Effector memory CD4-positive, alpha-beta T cell (primary cell): ENCODE measurements at regions not wholly inside any gene's neighbourhood (a gene's known extent, or its start where the extent isn't known, plus 50 kb on each side); places are given as distances from the start of the nearest gene placed in this dataset.
"Not testable (repeated sequence)": the region's sequence is repeated elsewhere in the genome, so short reads cannot be mapped to it uniquely, and the experiment has no call there.

ENCODE experiments used
- DNase-seq, 3 donors: peaks; one replicate each; pipeline ENCODE4 v3.0.0-alpha.2; 2020
- H3K27ac ChIP-seq: 2 replicates; pipeline ENCODE4 v1.7.0; 2013; ENCODE audit warnings: mild to moderate bottlenecking, low read length, moderate library complexity; ENCODE audit not compliant: insufficient read depth, poor library complexity, severe bottlenecking
- H3K27me3 ChIP-seq: replicated peaks from 2 replicates; pipeline ENCODE4 v1.7.0; 2013; ENCODE audit warnings: mild to moderate bottlenecking, low read length; ENCODE audit not compliant: insufficient read depth, control insufficient read depth, poor library complexity, severe bottlenecking
- H3K36me3 ChIP-seq: 2 replicates; pipeline ENCODE4 v1.7.0; 2013; ENCODE audit warnings: mild to moderate bottlenecking, low read length, moderate library complexity; ENCODE audit not compliant: control insufficient read depth, insufficient read depth
- H3K4me1 ChIP-seq: 2 replicates; pipeline ENCODE4 v1.7.0; 2013; ENCODE audit warnings: low read length, mild to moderate bottlenecking; ENCODE audit not compliant: control insufficient read depth, insufficient read depth, poor library complexity, severe bottlenecking
- H3K4me3 ChIP-seq: 2 replicates; pipeline ENCODE4 v1.7.0; 2013; ENCODE audit warnings: low read length, low read depth, mild to moderate bottlenecking; ENCODE audit not compliant: insufficient read depth, poor library complexity, severe bottlenecking
- H3K9me3 ChIP-seq: 2 replicates; pipeline ENCODE4 v1.7.0; 2013; ENCODE audit warnings: mild to moderate bottlenecking, low read length, moderate library complexity; ENCODE audit not compliant: control insufficient read depth

DNA sequence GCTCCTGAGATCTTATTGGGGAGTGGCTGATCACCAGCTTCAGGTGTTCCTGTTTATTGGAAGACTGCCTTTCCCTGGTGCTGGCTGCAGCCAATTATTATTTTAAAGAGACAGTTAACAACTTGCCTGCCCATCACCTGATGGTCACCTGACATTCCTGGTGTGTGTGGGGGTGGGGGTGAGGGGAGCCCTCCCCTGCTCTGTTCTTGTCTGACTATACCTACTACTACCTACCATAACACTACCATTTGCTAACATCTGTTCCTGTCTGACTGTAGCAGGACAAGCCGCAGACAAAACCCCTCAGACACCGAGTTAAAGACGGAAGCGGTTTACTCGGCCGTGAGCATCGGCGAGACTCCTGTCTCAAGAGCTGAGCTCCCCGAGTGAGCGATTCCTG is 54.9 kb upstream of the NBPF3 start:
- no peak overlapping the region for H3K27ac ChIP-seq
- H3K4me3 ChIP-seq, result no peak overlapping the region
- DNase-seq, result no peak
- no peaks in the 10 kb centered on the region for H3K9me3 ChIP-seq
- H3K4me1 ChIP-seq, result no peaks in the 10 kb centered on the region
- H3K27me3 ChIP-seq, result no peaks in the 10 kb centered on the region
- H3K36me3 ChIP-seq, result no peaks in the 10 kb centered on the region

DNA sequence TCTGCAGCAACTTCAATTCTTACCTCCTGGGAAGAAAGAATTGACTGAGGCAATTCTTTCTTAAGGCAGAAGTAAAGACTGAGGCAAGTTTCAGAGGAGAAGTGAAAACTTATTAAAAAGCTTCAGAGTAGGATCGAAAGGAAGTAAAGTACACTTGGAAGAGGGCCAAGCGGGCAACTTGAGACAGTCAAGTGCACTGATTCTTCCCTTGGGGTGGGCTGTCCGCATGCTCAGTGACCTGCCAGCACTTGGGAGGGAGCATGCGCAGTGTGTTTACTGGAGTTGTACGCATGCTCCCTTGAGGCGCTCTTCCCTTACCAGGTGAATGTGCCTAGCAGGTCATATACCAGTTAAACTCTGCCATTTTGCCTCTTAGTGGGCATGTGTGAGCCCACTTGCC is 55.3 kb upstream of the NBPF3 start:
- no peak overlapping the region for H3K27ac ChIP-seq
- no peaks in the 10 kb centered on the region for H3K27me3 ChIP-seq
- no peaks in the 10 kb centered on the region for H3K4me1 ChIP-seq
- no peak for DNase-seq
- H3K4me3 ChIP-seq, result no peak overlapping the region
- no peaks in the 10 kb centered on the region for H3K36me3 ChIP-seq
- H3K9me3 ChIP-seq, result no peaks in the 10 kb centered on the region

DNA sequence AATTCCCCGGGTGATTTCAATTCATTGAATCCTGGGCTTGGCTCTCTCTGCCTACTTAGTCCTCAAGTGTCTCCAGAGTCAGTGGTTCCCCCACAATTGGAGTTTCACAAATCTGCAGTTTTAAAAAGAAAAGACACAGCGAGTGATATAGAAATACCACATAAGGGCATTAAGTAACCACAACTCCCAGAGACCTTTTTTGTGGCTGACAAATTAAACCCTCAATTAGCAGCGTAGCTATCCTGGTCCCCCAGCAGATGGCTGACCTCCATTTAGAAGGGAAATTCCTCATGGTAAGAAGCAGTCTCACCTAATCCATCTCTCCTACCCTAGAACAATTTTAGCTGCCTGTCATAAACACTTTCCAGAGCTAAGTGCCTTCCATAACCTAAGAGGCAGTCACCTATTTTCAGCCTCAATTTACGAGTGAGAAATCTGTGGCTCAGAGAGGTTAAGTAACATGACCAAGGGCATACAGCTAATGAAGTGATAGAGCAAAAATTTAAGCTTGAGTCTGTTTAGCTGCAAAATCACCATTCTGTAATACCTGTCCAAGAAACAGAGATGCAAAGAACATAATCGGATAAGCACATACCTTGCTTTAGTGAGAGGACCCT is 56.0 kb upstream of the NBPF3 start:
- DNase-seq, result no peak
- H3K9me3 ChIP-seq, result no peaks in the 10 kb centered on the region
- no peaks in the 10 kb centered on the region for H3K36me3 ChIP-seq
- no peak overlapping the region for H3K4me3 ChIP-seq
- no peaks in the 10 kb centered on the region for H3K27me3 ChIP-seq
- no peaks in the 10 kb centered on the region for H3K4me1 ChIP-seq
- H3K27ac ChIP-seq, result no peak overlapping the region

DNA sequence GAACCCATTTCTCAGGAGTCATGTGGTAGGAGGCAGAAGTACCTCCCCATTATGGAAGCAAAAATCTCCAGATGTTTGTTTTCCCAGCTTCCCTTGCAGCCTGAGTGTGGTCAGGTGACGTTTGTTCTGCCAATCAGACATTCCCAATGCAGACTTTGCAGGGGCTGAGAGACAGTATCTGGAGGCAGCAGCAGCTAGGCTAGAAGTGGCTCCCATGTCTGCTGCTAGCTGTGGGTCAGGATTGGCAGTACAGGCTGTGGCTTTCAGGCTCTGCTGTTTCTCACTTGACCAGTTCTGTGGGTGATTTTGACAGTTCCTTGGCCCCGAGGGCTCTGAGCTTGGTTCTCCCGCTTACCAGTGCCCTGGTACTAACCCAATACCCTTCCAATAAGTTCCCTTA is 58.6 kb upstream of the NBPF3 start:
- Histone ChIP-seq H3K27me3 (no peaks in the 10 kb centered on the region), H3K4me1 (no peaks in the 10 kb centered on the region), H3K9me3 (no peaks in the 10 kb centered on the region), H3K27ac (no peak overlapping the region), H3K36me3 (no peaks in the 10 kb centered on the region), H3K4me3 (no peak overlapping the region)
- no peak for DNase-seq

DNA sequence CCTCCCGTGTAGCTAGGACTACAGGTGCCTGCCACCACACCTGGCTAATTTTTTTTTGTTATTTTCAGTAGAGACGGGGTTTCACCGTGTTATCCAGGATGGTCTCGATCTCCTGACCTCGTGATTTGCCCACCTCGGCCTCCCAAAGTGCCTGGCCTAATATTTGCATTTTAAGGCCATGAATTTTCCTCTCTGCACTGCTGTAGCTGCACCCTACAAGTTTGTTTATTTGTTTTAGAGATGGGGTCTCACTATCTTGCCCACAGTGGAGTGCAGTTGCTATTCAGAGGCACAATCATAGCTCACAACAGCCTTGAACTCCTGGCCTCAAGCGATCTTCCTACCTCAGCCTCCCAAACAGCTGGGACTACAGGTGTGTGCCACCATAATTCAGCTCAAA is 59.8 kb upstream of the NBPF3 start:
- not testable (repeated sequence) for H3K36me3 ChIP-seq, DNase-seq, H3K27ac ChIP-seq, H3K4me1 ChIP-seq, H3K27me3 ChIP-seq, H3K4me3 ChIP-seq, H3K9me3 ChIP-seq

DNA sequence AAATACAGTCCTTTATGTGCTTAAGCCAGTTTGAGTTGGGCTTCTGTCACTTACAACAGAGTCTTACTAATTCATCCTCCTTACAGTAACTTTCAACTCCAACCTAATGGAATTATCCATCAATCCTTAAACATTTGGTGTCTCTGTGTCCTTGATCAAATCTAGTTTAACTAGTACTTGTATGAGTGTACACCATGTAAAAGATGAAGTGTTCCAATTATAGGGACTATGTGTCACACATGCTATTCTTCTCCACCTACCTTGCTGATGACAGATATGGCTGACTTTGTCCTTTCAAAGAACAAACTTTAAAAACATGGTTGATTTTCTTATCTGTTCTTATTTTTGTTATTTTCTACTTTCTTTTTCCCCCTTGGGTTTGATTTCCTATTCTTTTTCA is 60.4 kb upstream of the NBPF3 start:
- no peaks in the 10 kb centered on the region for H3K9me3 ChIP-seq
- no peak for DNase-seq
- no peaks in the 10 kb centered on the region for H3K4me1 ChIP-seq
- H3K4me3 ChIP-seq, result no peak overlapping the region
- H3K27ac ChIP-seq, result no peak overlapping the region
- no peaks in the 10 kb centered on the region for H3K36me3 ChIP-seq
- no peaks in the 10 kb centered on the region for H3K27me3 ChIP-seq

DNA sequence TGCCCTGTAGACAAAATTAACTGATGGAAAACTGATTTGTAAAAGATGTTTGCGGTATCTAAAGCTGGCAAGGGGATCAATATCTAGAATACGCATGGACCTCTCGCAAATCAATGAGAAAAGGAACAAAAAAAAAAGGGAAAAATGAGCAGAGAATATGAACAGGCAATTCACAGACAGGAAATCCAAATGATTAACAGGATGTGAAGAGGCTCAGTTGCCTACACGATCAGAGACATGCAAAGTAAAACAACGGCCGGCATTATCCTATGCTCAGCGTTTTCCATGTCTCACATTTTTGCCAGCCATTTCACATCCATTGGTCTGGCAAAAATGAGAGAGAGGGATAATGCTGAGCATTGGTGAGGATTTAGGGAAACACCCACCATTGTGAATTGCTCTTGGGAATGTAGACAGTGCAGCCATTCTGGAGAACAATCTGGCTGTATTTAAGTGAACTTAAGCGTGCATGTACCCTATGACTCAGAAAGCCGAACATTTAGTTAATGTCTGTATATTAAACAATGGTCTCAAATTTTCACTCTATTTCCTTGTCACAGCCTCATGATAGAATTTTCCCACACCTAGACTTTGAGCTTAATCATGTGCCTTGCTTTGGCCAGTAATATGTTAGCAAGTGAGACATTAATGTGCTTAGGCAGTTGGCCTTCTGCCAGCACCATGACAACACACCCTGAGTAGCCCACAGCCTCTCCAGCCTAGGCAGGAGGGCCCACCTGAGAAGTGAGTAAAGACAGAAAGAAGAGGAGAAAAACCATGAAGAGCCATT is 61.0 kb upstream of the NBPF3 start:
- Histone ChIP-seq H3K9me3 (no peaks in the 10 kb centered on the region), H3K27me3 (no peaks in the 10 kb centered on the region), H3K27ac (no peak overlapping the region), H3K4me3 (no peak overlapping the region), H3K36me3 (no peaks in the 10 kb centered on the region), H3K4me1 (no peaks in the 10 kb centered on the region)
- DNase-seq, result no peak

DNA sequence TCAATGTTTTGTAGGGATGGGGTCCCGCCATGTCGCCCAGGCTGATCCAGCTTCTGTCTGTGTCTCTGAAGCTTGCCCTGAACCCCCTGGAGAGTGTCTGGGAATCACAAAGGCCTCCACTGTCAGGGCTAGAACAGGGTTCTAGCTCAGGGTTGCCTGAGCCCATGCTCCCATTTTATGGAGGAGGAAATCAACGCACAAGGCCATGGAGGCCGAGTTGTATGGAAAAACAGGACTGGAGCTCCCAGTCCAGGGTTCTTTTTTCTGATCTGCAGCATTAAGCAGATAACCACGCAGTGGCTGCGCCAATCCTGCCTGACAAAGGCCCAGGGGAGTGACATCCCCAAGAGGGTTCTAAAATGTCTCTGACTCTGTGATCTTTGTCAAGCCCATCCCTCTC is 67.6 kb upstream of the NBPF3 start:
- no peak for DNase-seq
- no peaks in the 10 kb centered on the region for H3K27me3 ChIP-seq
- no peak overlapping the region for H3K4me3 ChIP-seq

DNA sequence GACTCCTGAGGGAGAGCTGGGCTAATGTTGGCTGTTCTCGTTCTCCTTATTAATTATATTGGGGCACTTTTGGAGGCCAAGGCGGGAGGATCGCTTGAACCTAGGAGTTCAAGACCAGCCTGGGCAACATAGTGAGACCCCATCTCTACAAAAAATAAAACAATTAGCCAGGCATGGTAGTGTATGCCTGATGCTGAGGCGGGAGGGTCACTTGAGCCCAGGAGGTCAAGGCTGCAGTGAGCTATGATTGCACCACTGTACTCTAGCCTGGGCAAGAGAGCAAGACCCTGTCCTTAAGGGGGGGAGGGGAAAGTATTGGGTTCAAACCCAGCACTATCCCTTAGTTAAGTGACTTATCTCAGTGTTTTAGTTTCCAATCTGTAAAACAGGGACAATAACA is 70.0 kb upstream of the NBPF3 start:
- Histone ChIP-seq H3K27ac (no peak overlapping the region), H3K36me3 (no peaks in the 10 kb centered on the region), H3K4me1 (no peaks in the 10 kb centered on the region), H3K4me3 (no peak overlapping the region), H3K27me3 (no peaks in the 10 kb centered on the region), H3K9me3 (no peaks in the 10 kb centered on the region)
- DNase-seq, result no peak

More for the DNA sequence above, 67.6 kb upstream of the NBPF3 start:
- H3K27ac ChIP-seq, result no peak overlapping the region
- no peaks in the 10 kb centered on the region for H3K9me3 ChIP-seq
- H3K36me3 ChIP-seq, result no peaks in the 10 kb centered on the region
- H3K4me1 ChIP-seq, result no peaks in the 10 kb centered on the region

DNA sequence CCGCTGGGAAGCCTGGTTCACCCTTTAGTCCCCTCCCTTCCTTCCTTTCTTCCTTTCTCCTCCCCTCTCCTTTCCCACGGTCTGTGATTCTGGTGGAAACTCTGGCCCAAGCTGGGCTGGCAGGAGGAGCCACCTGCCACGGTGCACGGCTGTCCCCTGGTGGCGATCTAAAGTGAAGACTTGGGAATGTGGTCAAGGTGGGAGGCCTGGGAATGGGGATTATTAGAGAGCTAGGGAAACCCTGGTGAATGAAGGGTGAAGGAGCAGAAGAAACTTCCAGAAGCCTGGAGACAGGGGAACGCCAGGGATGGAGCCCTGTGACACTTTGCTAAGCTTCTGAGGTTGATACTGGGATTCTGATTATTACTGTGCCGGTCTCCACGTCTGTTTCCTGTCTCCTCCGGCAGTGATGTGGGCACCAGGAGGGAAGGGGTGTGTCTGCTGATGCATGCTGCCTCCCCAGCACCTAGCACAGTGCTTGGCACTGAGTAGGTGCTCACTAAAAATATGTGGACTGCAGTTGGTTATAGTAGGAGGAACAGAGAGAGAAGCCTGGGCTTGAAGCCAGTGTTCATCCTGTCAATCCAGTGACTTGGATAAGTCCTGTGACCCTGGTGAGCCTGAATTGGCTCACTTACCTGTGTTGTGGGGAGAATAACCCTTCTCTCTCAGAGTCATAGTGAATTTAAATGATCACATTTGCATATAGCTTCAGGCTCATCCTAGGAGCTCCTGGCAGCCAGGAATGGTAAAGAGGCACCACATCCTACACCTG is 71.2 kb upstream of the NBPF3 start:
- Histone ChIP-seq H3K9me3 (no peaks in the 10 kb centered on the region), H3K27me3 (no peaks in the 10 kb centered on the region), H3K4me1 (no peaks in the 10 kb centered on the region), H3K36me3 (no peaks in the 10 kb centered on the region), H3K4me3 (no peak overlapping the region), H3K27ac (no peak overlapping the region)
- DNase-seq, result peak; percentile 36 to 61 (median 47)
